Amniotic epithelial cell (primary cell): ENCODE measurements at regions not wholly inside any gene's neighbourhood (a gene's known extent, or its start where the extent isn't known, plus 50 kb on each side); places are given as distances from the start of the nearest gene placed in this dataset.
"Not testable (repeated sequence)": the region's sequence is repeated elsewhere in the genome, so short reads cannot be mapped to it uniquely, and the experiment has no call there.

Source experiments
- DNase-seq: peaks from one replicate; pipeline ENCODE4 v3.0.0-alpha.2; 2010; ENCODE audit warnings: low read depth

DNA sequence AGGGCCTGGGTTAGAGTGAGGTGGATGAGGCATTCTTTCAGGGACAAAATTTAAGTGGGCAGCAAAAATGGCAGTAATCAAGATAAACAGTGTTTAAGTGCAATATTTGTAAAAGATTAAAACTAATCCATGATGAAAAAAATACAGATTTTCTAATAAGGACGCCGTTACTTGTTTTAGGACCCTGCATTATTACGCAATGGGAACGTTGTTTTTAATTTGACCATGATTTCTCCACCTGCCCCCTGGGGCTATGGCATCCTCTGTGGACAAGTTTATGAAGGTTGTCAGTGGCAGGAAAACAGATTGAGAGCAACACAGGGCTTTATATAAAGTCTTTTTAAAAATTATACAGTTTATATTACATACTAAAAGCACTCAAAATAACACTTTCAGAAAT lies 380.6 kb upstream of the PHF14 start:
- DNase-seq = no peak

DNA sequence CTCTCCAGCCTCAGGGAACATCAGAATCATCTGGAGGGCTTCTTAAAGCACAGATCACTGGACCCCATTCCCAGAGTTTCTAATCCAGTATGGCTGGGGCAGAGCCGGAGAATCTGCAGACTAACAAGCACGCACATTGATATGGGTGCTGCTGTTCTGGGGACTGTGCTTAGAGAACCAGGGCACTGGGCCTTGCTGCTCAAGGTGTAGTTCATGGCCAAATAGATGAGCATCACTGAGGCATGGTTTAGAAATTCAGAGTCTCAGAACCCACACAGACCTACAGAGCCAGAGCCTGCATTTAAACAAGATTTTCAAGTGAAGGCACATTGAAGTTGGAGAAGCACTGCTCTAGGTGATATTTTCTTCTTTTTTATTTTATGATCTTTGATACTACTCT lies 376.8 kb upstream of the PHF14 start:
- no peak for DNase-seq

GRCh38 chr7:10604128-10604527 lies 369.5 kb upstream of the PHF14 start:
- no peak for DNase-seq

- DNase-seq = no peak
These were observed 360.7 kb upstream of the PHF14 start for GRCh38 chr7:10612950-10613349.

DNA sequence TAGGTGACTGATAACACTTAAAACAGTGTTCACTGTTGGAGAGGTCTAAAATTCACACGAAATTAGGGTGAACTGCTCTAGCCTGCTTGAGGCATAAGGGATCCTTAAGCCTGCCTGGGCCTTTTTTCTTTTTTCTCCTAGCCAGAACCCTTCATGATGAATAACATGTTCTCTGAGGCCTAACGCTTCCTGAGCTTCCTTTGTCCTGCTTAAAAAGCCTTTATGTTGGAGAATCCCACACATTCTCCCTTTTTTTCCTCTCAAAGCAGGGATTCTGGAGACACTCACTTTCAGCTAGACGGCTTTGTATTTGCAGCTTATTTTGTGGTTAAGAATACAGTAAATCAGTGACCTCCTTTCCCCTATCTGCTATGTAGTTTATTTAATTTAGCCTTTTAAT lies 354.7 kb upstream of the PHF14 start:
- no peak for DNase-seq

DNA sequence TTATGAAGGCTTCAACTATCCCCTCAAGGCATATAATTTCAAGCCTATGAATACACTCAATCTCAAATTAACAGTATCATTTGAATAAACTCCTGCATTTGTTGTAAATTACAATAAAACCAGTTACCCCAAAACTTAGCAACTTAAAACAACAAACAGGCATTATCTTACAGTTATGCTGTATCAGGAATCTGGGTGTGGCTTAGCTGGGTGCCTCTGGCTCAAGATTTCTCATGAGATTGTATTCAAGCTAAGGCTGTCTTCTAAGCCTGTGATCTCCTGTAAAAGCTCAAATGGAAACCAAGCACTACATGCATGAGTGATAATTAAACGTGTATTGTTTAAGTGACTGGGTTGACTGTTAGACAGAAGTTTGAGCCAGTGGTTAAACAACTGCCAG lies 341.0 kb upstream of the PHF14 start:
- DNase-seq = no peak

GRCh38 chr7:10634239-10634638 lies 339.4 kb upstream of the PHF14 start:
- no peak for DNase-seq

DNA sequence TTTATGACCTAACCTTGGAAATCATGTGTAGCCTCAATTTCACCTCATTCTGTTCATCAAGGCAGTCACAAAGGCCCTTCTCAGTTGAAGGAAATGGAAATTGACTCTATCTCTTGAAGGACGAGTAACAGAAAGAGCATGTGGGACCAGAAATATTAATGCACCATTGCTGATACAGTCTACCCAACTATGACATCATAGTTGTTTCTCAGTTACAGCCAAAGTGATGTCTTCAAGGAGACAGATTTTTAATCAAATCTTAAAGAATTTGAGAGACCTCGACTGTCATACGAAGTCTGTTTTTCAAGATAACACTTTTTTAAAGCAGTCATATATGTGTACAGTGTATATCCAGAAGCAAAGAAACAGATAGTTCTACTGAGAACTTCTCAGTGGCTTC lies 335.7 kb upstream of the PHF14 start:
- DNase-seq = no peak

DNA sequence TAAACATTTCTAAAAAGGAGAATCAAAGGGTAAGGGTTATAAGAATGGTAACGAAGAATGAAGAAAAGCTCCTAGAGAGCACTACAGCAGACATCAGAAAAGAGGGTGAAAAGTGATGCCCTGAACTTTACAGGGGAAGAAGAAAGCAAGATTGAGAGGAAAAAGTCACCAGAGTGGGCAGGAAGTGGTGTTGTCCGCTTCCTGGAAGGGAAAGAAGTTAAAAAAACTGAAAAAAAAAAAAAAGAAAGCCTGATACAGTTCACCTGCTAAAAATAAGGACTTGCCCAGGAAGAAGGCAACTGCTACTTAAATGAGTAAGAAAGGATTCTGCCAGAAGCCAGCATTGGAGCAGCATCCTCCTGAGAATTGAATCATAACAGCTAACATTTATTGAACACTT lies 330.1 kb upstream of the PHF14 start:
- no peak for DNase-seq

DNA sequence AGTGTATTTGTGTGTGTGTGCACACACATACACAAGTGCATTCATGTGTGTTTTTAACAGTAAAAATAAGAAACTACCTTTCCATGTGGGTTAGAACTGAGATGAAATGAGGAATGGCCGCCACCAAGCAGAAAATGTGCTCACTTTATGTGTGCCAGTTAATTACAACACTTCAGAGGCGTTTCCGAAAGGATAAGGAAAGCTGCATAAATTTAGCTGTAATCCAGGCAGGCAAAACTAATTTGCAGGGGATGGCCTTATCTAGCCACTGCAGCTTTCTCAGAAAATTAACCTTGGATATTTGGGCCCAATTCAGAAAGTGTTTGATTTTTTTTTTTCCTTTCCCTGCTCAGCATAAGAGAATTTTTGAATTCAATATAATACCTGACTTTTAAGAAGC lies 328.8 kb upstream of the PHF14 start:
- DNase-seq = no peak

GRCh38 chr7:10646194-10646593 lies 327.5 kb upstream of the PHF14 start:
- no peak for DNase-seq

DNA sequence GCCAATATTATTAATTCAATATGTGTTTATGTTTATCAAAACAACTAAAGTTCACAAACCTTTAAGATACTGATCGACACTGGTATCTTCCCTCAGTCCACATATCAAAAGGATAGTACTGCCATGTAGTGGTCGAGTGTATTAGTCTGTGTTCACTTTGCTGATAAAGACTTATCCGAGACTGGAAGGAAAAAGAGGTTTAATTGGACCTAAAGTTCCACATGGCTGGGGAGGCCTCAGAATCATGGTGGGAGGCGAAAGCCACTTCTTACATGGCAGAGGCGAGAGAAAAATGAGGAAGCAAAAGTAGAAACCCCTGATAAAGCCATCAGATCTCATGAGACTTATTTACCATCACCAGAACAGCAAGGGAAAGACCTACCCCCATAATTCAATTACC lies 325.4 kb upstream of the PHF14 start:
- no peak for DNase-seq

GRCh38 chr7:10649120-10649519 lies 324.6 kb upstream of the PHF14 start:
- not testable (repeated sequence) for DNase-seq

DNA sequence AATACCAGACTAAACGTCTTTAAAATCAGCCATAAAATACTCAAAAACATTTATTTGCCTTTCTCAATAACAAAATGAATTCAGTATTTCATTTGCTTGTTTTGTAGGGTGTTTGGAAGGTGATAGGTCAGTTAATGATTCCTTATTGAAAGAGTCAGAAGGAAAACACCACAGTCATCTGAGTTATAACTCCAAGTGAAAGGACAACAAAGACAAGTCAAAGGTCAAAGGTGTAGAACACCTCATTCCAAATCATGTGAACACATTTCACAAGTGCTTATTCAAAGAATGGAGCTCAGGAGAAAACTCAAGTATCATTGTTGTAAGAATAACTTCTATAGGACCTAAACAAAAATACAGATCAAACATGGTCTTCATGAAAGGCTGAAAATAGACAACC lies 318.6 kb upstream of the PHF14 start:
- DNase-seq = no peak

DNA sequence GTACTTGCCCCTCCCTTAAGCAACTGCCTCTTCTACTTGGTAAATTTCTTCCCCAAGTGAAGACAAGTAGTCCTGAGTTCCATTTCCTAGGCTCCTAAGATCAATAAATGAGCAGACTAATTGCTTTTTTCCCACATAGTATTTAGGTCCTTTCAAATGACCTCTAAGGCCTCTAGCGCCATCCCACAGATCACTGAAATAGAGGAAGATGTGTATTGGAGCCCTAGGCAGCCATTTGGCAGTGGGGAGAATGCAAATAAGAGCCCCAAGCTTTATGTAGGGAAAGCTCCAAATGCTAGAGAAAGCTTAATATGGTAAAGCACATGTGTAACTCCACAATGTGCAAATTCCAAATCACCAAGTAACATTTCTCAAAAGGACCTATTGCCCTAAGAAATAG lies 316.5 kb upstream of the PHF14 start:
- DNase-seq = no peak

DNA sequence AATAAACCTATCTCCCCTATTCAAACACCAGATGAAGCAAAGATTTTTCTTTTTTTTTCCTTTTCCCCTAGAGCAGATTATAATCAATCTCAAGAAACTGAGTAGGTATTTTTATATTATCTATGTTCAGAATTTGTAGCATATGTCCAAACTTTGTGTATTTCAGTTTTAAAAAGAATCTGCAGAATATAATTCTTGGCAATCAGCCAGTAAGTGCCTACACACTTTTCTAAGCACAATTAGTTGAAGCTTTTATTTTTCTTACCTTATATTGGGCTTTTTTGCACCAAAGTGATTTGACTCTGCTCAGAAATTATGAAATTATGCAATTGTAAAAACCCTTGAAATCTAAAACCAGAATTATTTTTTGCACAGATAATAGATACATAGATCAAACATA lies 315.8 kb upstream of the PHF14 start:
- DNase-seq = no peak

- no peak for DNase-seq
These were observed 311.2 kb upstream of the PHF14 start for GRCh38 chr7:10662491-10662890.

- DNase-seq = no peak
These were observed 310.4 kb upstream of the PHF14 start for GRCh38 chr7:10662982-10663884.

DNA sequence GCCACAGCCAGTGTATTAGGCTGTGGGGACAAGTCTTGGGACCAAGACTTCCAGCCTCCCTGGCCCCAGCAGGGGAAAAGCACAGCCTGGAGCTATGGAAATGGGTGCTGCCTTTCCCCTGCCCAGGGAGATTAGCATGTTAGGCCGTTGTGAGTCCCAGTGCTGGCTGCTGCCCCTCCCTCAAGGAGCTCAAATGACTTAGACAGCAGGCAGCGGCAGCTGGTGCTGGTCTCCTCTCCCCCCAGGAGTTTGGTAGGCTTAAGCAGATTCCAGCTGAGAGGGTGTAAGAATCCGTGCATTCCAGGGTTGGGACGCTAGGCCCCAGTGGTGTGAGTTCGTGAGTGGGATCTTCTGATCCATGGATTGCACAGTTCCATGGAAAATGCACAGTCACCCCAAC lies 301.5 kb upstream of the PHF14 start:
- no peak for DNase-seq

- no peak for DNase-seq
These were observed 296.5 kb upstream of the PHF14 start for GRCh38 chr7:10677211-10677610.

- no peak for DNase-seq
These were observed 295.9 kb upstream of the PHF14 start for GRCh38 chr7:10677668-10678232.

- DNase-seq = no peak
These were observed 289.1 kb upstream of the PHF14 start for GRCh38 chr7:10684606-10685005.

GRCh38 chr7:10685040-10685439 lies 288.6 kb upstream of the PHF14 start:
- no peak for DNase-seq

- no peak for DNase-seq
These were observed 285.1 kb upstream of the PHF14 start for GRCh38 chr7:10688544-10688943.
